ENCODE measurements at regions not wholly inside any gene's neighbourhood (a gene's known extent, or its start where the extent isn't known, plus 50 kb on each side); places are given as distances from the start of the nearest gene placed in this dataset.
"Not testable (repeated sequence)": the region's sequence is repeated elsewhere in the genome, so short reads cannot be mapped to it uniquely, and the experiment has no call there.

DNA sequence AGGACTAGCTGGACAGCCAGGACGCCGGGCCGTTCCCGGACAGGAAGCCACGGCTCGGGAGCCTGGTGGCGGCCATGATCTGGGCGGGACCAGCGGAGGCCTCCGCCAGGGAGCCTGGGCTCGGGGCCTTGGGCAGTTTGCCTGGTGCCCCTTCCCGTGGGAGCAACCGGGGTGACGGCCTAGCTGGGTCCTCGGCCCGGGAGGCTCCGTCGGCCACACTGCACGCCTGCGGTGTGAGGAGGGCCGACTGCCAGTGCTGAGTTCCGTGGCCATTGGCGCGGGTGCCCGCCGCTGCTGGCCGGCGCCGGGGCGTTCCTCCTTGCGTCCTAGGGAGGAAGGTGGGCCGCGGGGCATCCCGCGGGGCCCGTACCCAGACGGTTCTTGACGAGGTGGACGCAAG is 171.6 kb downstream of the PLS3 start:
- TF ChIP-seq, protein P1, sequence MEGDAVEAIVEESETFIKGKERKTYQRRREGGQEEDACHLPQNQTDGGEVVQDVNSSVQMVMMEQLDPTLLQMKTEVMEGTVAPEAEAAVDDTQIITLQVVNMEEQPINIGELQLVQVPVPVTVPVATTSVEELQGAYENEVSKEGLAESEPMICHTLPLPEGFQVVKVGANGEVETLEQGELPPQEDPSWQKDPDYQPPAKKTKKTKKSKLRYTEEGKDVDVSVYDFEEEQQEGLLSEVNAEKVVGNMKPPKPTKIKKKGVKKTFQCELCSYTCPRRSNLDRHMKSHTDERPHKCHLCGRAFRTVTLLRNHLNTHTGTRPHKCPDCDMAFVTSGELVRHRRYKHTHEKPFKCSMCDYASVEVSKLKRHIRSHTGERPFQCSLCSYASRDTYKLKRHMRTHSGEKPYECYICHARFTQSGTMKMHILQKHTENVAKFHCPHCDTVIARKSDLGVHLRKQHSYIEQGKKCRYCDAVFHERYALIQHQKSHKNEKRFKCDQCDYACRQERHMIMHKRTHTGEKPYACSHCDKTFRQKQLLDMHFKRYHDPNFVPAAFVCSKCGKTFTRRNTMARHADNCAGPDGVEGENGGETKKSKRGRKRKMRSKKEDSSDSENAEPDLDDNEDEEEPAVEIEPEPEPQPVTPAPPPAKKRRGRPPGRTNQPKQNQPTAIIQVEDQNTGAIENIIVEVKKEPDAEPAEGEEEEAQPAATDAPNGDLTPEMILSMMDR (IDR thresholded peaks at IDR 0.05): not testable (repeated sequence)
- not testable (repeated sequence) for TF ChIP-seq POLR2A (IDR thresholded peaks at IDR 0.05)

Measured in testis (tissue), 2 donors.